ENCODE measurements at regions not wholly inside any gene's neighbourhood (a gene's known extent, or its start where the extent isn't known, plus 50 kb on each side); places are given as distances from the start of the nearest gene placed in this dataset.

- Histone ChIP-seq H3K9me3 (no peaks in the 10 kb centered on the region), H3K27me3 (no peaks in the 10 kb centered on the region), H3K4me1 (peaks cover 0 to 10% (median 0%) of the 10 kb centered on the region in 9 donors), H3K4me3 (no peak overlapping the region), H3K27ac (no peak overlapping the region), H3K36me3 (no peaks in the 10 kb centered on the region)
- DNase-seq (no peak), ATAC-seq (no peak)
- intact Hi-C loops (cut with DNase I), result no loop called here
- 93 to 95% methylated on average over 6 of the region's 6 CpGs for WGBS, 2 donors
- no peak for TF ChIP-seq CTCF (IDR thresholded peaks at IDR 0.05)
These were observed 163.9 kb downstream of the TSEN15 start for GRCh38 chr1:184215274-184215925.

- H3K27ac ChIP-seq, result no peak overlapping the region
- H3K36me3 ChIP-seq, result no peaks in the 10 kb centered on the region
- peaks cover 0 to 8% (median 4%) of the 10 kb centered on the region in 9 donors for H3K4me1 ChIP-seq
- intact Hi-C loops (cut with DNase I), result no loop called here
- 81 to 82% methylated on average over 5 of the region's 5 CpGs for whole genome bisulfite sequencing, 2 donors
- no peak overlapping the region for H3K4me3 ChIP-seq
- no peak for TF ChIP-seq CTCF (IDR thresholded peaks at IDR 0.05)
- ATAC-seq (no peak), DNase-seq (no peak)
- H3K27me3 ChIP-seq, result no peaks in the 10 kb centered on the region
- no peaks in the 10 kb centered on the region for H3K9me3 ChIP-seq
These were observed 167.0 kb downstream of the TSEN15 start for GRCh38 chr1:184218458-184219075.

- no peaks in the 10 kb centered on the region for H3K27me3 ChIP-seq
- no peak overlapping the region for H3K27ac ChIP-seq
- no peak for ATAC-seq
- H3K36me3 ChIP-seq, result no peaks in the 10 kb centered on the region
- 36 to 64% methylated on average over 3 of the region's 3 CpGs for WGBS, 2 donors
- H3K4me3 ChIP-seq, result no peak overlapping the region
- H3K4me1 ChIP-seq, result peaks cover 0 to 8% (median 4%) of the 10 kb centered on the region in 9 donors
- no peak for DNase-seq
- no peak for TF ChIP-seq CTCF (IDR thresholded peaks at IDR 0.05)
- no peaks in the 10 kb centered on the region for H3K9me3 ChIP-seq
- intact Hi-C loops (cut with DNase I), result no loop called here
These were observed 167.4 kb upstream of the C1orf21 start for GRCh38 chr1:184219414-184219813.

GRCh38 chr1:184219883-184220282, 166.9 kb upstream of the C1orf21 start:
- no peak for ATAC-seq
- H3K4me1 ChIP-seq, result peaks cover 0 to 8% (median 4%) of the 10 kb centered on the region in 9 donors
- no peaks in the 10 kb centered on the region for H3K36me3 ChIP-seq
- no peak overlapping the region for H3K27ac ChIP-seq
- H3K9me3 ChIP-seq, result no peaks in the 10 kb centered on the region
- intact Hi-C loops (cut with DNase I), result loop anchor here in 4 of 10 donors (5.0 to 10.0 kb wide), 3 partner anchors 58 to 475 kb away; no protein-coding TSS in a partner anchor
- TF ChIP-seq CTCF (IDR thresholded peaks at IDR 0.05), result no peak
- WGBS, 2 donors, result 96 to 97% methylated on average over 8 of the region's 8 CpGs
- H3K27me3 ChIP-seq, result no peaks in the 10 kb centered on the region
- DNase-seq, result no peak
- H3K4me3 ChIP-seq, result no peak overlapping the region

All from heart right ventricle (tissue), 16 donors.